AG04450 (cell line): ENCODE measurements at regions not wholly inside any gene's neighbourhood (a gene's known extent, or its start where the extent isn't known, plus 50 kb on each side); places are given as distances from the start of the nearest gene placed in this dataset.

Source experiments
- CTCF ChIA-PET: fragments of 300-600, 350-600 bp; formaldehyde crosslinking; extraction: SDS; loops from one replicate; lab custom pipeline; 2022; ENCODE audit warnings: antibody characterized with exemption, inconsistent platforms; lab: Charles Lee
- POLR2A ChIA-PET: fragments of 350-600 bp; formaldehyde crosslinking; extraction: SDS; loops from one replicate; lab custom pipeline; 2021; ENCODE audit warnings: antibody characterized with exemption, inconsistent platforms; lab: Yijun Ruan, JAX
- DNase-seq: peaks from one replicate; pipeline ENCODE4 v3.0.0-alpha.2; 2011; ENCODE audit warnings: low read depth, low spot score
- H3K27ac ChIP-seq: one replicate; pipeline ENCODE4 v1.5.1; 2012; ENCODE audit warnings: low read depth, low read length, control low read depth
- H3K27me3 ChIP-seq: one replicate; pipeline ENCODE4 v1.6.0; 2012; ENCODE audit warnings: low read length; ENCODE audit not compliant: control insufficient read depth, insufficient read depth
- H3K4me3 ChIP-seq: 2 replicates; pipeline ENCODE4 v1.5.1; 2011; ENCODE audit warnings: mild to moderate bottlenecking, low read depth, low read length, control low read depth
- H3K9me3 ChIP-seq: 2 replicates; pipeline ENCODE4 v1.5.1; 2012; ENCODE audit warnings: low read length; ENCODE audit not compliant: control insufficient read depth, insufficient read depth
- CTCF ChIP-seq: IDR thresholded peaks from 2 replicates; pipeline ENCODE4 v1.5.1; 2011; ENCODE audit warnings: low read depth, low read length, control low read depth, inconsistent platforms

- H3K27me3 ChIP-seq = peaks cover 10% of the 10 kb centered on the region
- CTCF ChIA-PET = no interaction called here
- POLR2A ChIA-PET = no interaction called here
- H3K27ac ChIP-seq = no peak overlapping the region
- TF ChIP-seq CTCF = no peak
- DNase-seq = no peak
- no peaks in the 10 kb centered on the region for H3K9me3 ChIP-seq
- no peak overlapping the region for H3K4me3 ChIP-seq
These were observed 136.5 kb upstream of the KLF4 start for GRCh38 chr9:107626118-107626517.

GRCh38 chr9:107625383-107625984 lies 135.9 kb upstream of the KLF4 start:
- ChIA-PET CTCF (no interaction called here), POLR2A (no interaction called here)
- no peak overlapping the region for H3K27ac ChIP-seq
- TF ChIP-seq CTCF = no peak
- no peak for DNase-seq
- H3K9me3 ChIP-seq = no peaks in the 10 kb centered on the region
- H3K27me3 ChIP-seq = peaks cover 10% of the 10 kb centered on the region
- no peak overlapping the region for H3K4me3 ChIP-seq

GRCh38 chr9:107624234-107624948 lies 134.8 kb upstream of the KLF4 start:
- POLR2A ChIA-PET = no interaction called here
- no peak for DNase-seq
- TF ChIP-seq CTCF = no peak
- no peak overlapping the region for H3K4me3 ChIP-seq
- peak overlapping the region; percentile 39 for H3K27ac ChIP-seq
- H3K27me3 ChIP-seq = peaks cover 10% of the 10 kb centered on the region
- no peaks in the 10 kb centered on the region for H3K9me3 ChIP-seq
- CTCF ChIA-PET = no interaction called here

- no peak for DNase-seq
- peaks cover 7% of the 10 kb centered on the region for H3K27me3 ChIP-seq
- H3K9me3 ChIP-seq = no peaks in the 10 kb centered on the region
- ChIA-PET POLR2A (no interaction called here), CTCF (no interaction called here)
- no peak overlapping the region for H3K27ac ChIP-seq
- H3K4me3 ChIP-seq = no peak overlapping the region
- TF ChIP-seq CTCF = no peak
These were observed 131.9 kb upstream of the KLF4 start for GRCh38 chr9:107621436-107621835.

- Histone ChIP-seq H3K27ac (no peak overlapping the region), H3K4me3 (no peak overlapping the region), H3K9me3 (no peaks in the 10 kb centered on the region), H3K27me3 (peaks cover 7% of the 10 kb centered on the region)
- ChIA-PET CTCF (no interaction called here), POLR2A (no interaction called here)
- no peak for TF ChIP-seq CTCF
- no peak for DNase-seq
These were observed 131.2 kb upstream of the KLF4 start for GRCh38 chr9:107620801-107621200.
